Esophagus squamous epithelium (tissue), 5 donors: ENCODE measurements at regions not wholly inside any gene's neighbourhood (a gene's known extent, or its start where the extent isn't known, plus 50 kb on each side); places are given as distances from the start of the nearest gene placed in this dataset.

Source experiments
- DNase-seq: peaks from one replicate; lab custom pipeline; 2025; lab: John Stamatoyannopoulos, UW
- H3K27ac ChIP-seq, 4 donors: fragments of 200-600 bp; sonication (generic); one replicate each; pipeline ENCODE4 v1.5.1; 2016 to 2019; ENCODE audit warnings: mild to moderate bottlenecking in 1 of 4
- H3K27me3 ChIP-seq, 4 donors: fragments of 200-600 bp; sonication (generic); 1 replicate in 3 of 4; 2 replicates in 1 of 4; pipeline versions ENCODE4 v1.5.1 to v1.6.0; 2017 to 2021; ENCODE audit warnings: antibody characterized with exemption in 1 of 4
- H3K36me3 ChIP-seq, 3 donors: fragments of 200-600 bp; sonication (generic); one replicate each; pipeline ENCODE4 v1.5.1; 2016 to 2019
- H3K4me1 ChIP-seq, 3 donors: fragments of 200-600 bp; sonication (generic); one replicate each; pipeline ENCODE4 v1.5.1; 2017 to 2019
- H3K4me3 ChIP-seq, 4 donors: fragments of 200-600 bp; sonication (generic); 1 replicate in 3 of 4; 2 replicates in 1 of 4; pipeline ENCODE4 v1.5.1; 2016 to 2019; ENCODE audit warnings: mild to moderate bottlenecking in 2 of 4, moderate library complexity in 1 of 4
- H3K9me3 ChIP-seq, 3 donors: fragments of 200-600 bp; sonication (generic); one replicate each; pipeline ENCODE4 v1.5.1; 2016 to 2019
- POLR2A ChIP-seq, 4 donors: fragments of 450-650 bp; IDR thresholded peaks; one replicate each; pipeline ENCODE4 v1.6.1; 2017; ENCODE audit warnings: antibody characterized with exemption in 4 of 4, mild to moderate bottlenecking in 4 of 4, moderate library complexity in 3 of 4
- WGBS, 2 donors: methylation state at CpG; one replicate each; pipeline ENCODE4 v1.1.5; 2018; 5-methylcytosine and 5-hydroxymethylcytosine counted together
- intact Hi-C: fragments of 100-400 bp; cut with DNase I; formaldehyde crosslinking; loops from one replicate; pipeline ENCODE4 v1.15.0; 2022
- TF ChIP-seq, protein P1 (sequence below), 6 experiments: fragments of 450-650 bp in 4 of 6; fragments of 200-600 bp in 2 of 6; sonication (generic) in 2 of 6; IDR thresholded peaks; one replicate each; pipeline ENCODE4 v1.5.1; 2016 to 2019; ENCODE audit warnings: antibody characterized with exemption in 6 of 6, mild to moderate bottlenecking in 4 of 6, moderate library complexity in 4 of 6
- donor health status: DM: yes; HTN: yes; CAD: no.

- Histone ChIP-seq H3K9me3 (no peaks in the 10 kb centered on the region), H3K27ac (no peak overlapping the region), H3K4me3 (no peak overlapping the region), H3K27me3 (no peaks in the 10 kb centered on the region), H3K4me1 (no peaks in the 10 kb centered on the region), H3K36me3 (no peaks in the 10 kb centered on the region)
- 43 to 46% methylated on average over 3 of the region's 3 CpGs for WGBS, 2 donors
- no peak for TF ChIP-seq POLR2A (IDR thresholded peaks at IDR 0.05)
- TF ChIP-seq, protein P1, sequence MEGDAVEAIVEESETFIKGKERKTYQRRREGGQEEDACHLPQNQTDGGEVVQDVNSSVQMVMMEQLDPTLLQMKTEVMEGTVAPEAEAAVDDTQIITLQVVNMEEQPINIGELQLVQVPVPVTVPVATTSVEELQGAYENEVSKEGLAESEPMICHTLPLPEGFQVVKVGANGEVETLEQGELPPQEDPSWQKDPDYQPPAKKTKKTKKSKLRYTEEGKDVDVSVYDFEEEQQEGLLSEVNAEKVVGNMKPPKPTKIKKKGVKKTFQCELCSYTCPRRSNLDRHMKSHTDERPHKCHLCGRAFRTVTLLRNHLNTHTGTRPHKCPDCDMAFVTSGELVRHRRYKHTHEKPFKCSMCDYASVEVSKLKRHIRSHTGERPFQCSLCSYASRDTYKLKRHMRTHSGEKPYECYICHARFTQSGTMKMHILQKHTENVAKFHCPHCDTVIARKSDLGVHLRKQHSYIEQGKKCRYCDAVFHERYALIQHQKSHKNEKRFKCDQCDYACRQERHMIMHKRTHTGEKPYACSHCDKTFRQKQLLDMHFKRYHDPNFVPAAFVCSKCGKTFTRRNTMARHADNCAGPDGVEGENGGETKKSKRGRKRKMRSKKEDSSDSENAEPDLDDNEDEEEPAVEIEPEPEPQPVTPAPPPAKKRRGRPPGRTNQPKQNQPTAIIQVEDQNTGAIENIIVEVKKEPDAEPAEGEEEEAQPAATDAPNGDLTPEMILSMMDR (IDR thresholded peaks at IDR 0.05), result no peak
- intact Hi-C loops, result no loop called here
- DNase-seq, result no peak
Measured at GRCh38 chr11:37712251-37712650, 1114.2 kb upstream of the RAG2 start.

- intact Hi-C loops, result no loop called here
- DNase-seq, result no peak
- Histone ChIP-seq H3K27ac (no peak overlapping the region), H3K27me3 (no peaks in the 10 kb centered on the region), H3K36me3 (no peaks in the 10 kb centered on the region), H3K4me3 (no peak overlapping the region), H3K4me1 (no peaks in the 10 kb centered on the region), H3K9me3 (no peaks in the 10 kb centered on the region)
- TF ChIP-seq, protein P1 (IDR thresholded peaks at IDR 0.05), result no peak
- TF ChIP-seq POLR2A (IDR thresholded peaks at IDR 0.05), result no peak
- 11 to 18% methylated on average over 1 of the region's 1 CpG for WGBS, 2 donors
Measured at GRCh38 chr11:37710031-37710430, 1112.0 kb upstream of the RAG2 start.

GRCh38 chr11:37704791-37705190 lies 1106.8 kb upstream of the RAG2 start:
- intact Hi-C loops, result no loop called here
- Histone ChIP-seq H3K4me3 (no peak overlapping the region), H3K9me3 (peaks cover 0 to under 1% (median 0%) of the 10 kb centered on the region in 3 donors), H3K36me3 (no peaks in the 10 kb centered on the region), H3K27ac (no peak overlapping the region), H3K27me3 (no peaks in the 10 kb centered on the region), H3K4me1 (no peaks in the 10 kb centered on the region)
- TF ChIP-seq POLR2A (IDR thresholded peaks at IDR 0.05), result no peak
- TF ChIP-seq, protein P1 (IDR thresholded peaks at IDR 0.05), result no peak
- 62 to 67% methylated on average over 2 of the region's 2 CpGs for WGBS, 2 donors
- DNase-seq, result no peak

DNA sequence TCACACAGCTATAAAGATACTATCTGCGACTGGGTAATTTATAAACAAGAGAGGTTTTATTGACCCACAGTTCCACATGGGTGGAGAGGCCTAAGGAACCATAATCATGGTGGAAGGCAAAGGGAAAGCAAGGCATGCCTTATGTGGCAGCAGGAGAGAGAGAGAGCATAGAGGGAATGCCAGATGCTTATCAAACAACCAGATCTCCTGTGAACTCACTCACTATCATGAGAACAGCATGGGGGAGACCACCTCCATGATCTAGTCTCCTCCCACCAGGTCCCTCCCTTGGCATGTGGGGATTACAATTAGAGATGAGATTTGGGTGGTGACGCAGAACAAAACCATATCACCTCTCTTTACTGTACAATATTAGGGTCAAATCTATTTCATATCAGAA lies 1101.6 kb upstream of the RAG2 start:
- H3K27me3 ChIP-seq, result no peaks in the 10 kb centered on the region
- H3K4me1 ChIP-seq, result no peaks in the 10 kb centered on the region
- H3K9me3 ChIP-seq, result peaks cover 0 to 14% (median 10%) of the 10 kb centered on the region in 3 donors
- no peak for TF ChIP-seq POLR2A (IDR thresholded peaks at IDR 0.05)
- TF ChIP-seq, protein P1 (IDR thresholded peaks at IDR 0.05), result no peak
- H3K27ac ChIP-seq, result no peak overlapping the region
- no peak overlapping the region for H3K4me3 ChIP-seq
- no peaks in the 10 kb centered on the region for H3K36me3 ChIP-seq
- DNase-seq, result no peak
- WGBS, 2 donors, result 67 to 69% methylated on average over 2 of the region's 2 CpGs
- intact Hi-C loops, result no loop called here

GRCh38 chr11:37695283-37695682 lies 1097.2 kb upstream of the RAG2 start:
- Histone ChIP-seq H3K4me3 (no peak overlapping the region), H3K9me3 (peaks cover 0 to 17% (median 10%) of the 10 kb centered on the region in 3 donors), H3K27me3 (no peaks in the 10 kb centered on the region), H3K27ac (no peak overlapping the region), H3K36me3 (no peaks in the 10 kb centered on the region), H3K4me1 (no peaks in the 10 kb centered on the region)
- intact Hi-C loops, result no loop called here
- TF ChIP-seq POLR2A (IDR thresholded peaks at IDR 0.05), result no peak
- TF ChIP-seq, protein P1 (IDR thresholded peaks at IDR 0.05), result no peak
- DNase-seq, result no peak
